HG03439 (cell line): ENCODE measurements at regions not wholly inside any gene's neighbourhood (a gene's known extent, or its start where the extent isn't known, plus 50 kb on each side); places are given as distances from the start of the nearest gene placed in this dataset.

Experiments used
- ATAC-seq: cut with Tn5 transposase; IDR thresholded peaks from one replicate; pipeline ENCODE4 v1.9.1; 2021; ENCODE audit warnings: mild to moderate bottlenecking, moderate library complexity; ENCODE audit not compliant: unreplicated experiment

GRCh38 chr13:63554157-63554556 is 2138.5 kb upstream of the PCDH20 start:
- ATAC-seq: no peak

- ATAC-seq: no peak
Observed at GRCh38 chr13:63551731-63552130, 2136.1 kb upstream of the PCDH20 start.

- no peak for ATAC-seq
Observed at GRCh38 chr13:63546524-63546923, 2130.9 kb upstream of the PCDH20 start.

GRCh38 chr13:63542770-63543169 is 2127.1 kb upstream of the PCDH20 start:
- ATAC-seq: no peak

GRCh38 chr13:63541336-63541735 is 2125.7 kb upstream of the PCDH20 start:
- ATAC-seq: no peak

GRCh38 chr13:63540061-63540460 is 2124.4 kb upstream of the PCDH20 start:
- no peak for ATAC-seq

- ATAC-seq: no peak
Observed at GRCh38 chr13:63517371-63517770, 2101.7 kb upstream of the PCDH20 start.

- ATAC-seq: no peak
Observed at GRCh38 chr13:63516124-63516523, 2100.5 kb upstream of the PCDH20 start.

GRCh38 chr13:63514886-63515285 is 2099.2 kb upstream of the PCDH20 start:
- ATAC-seq: no peak

GRCh38 chr13:63512095-63512494 is 2096.4 kb upstream of the PCDH20 start:
- ATAC-seq: no peak

GRCh38 chr13:63501702-63502101 is 2086.1 kb upstream of the PCDH20 start:
- no peak for ATAC-seq

GRCh38 chr13:63497601-63498000 is 2082.0 kb upstream of the PCDH20 start:
- ATAC-seq: no peak

- no peak for ATAC-seq
Observed at GRCh38 chr13:63492604-63493003, 2077.0 kb upstream of the PCDH20 start.

GRCh38 chr13:63490149-63490548 is 2074.5 kb upstream of the PCDH20 start:
- ATAC-seq: no peak

GRCh38 chr13:63481334-63481733 is 2065.7 kb upstream of the PCDH20 start:
- no peak for ATAC-seq

GRCh38 chr13:63472711-63473110 is 2057.1 kb upstream of the PCDH20 start:
- no peak for ATAC-seq

- ATAC-seq: peak; percentile 99
Observed at GRCh38 chr13:63463782-63464610, 2048.3 kb upstream of the PCDH20 start.

GRCh38 chr13:63460462-63461090 is 2044.9 kb upstream of the PCDH20 start:
- no peak for ATAC-seq

- no peak for ATAC-seq
Observed at GRCh38 chr13:63457186-63457585, 2041.5 kb upstream of the PCDH20 start.

GRCh38 chr13:63455938-63456337 is 2040.3 kb upstream of the PCDH20 start:
- ATAC-seq: no peak

- no peak for ATAC-seq
Observed at GRCh38 chr13:63449550-63449949, 2033.9 kb upstream of the PCDH20 start.

GRCh38 chr13:63448692-63449091 is 2033.0 kb upstream of the PCDH20 start:
- no peak for ATAC-seq
